Prostate gland (tissue), 2 donors: ENCODE measurements at regions not wholly inside any gene's neighbourhood (a gene's known extent, or its start where the extent isn't known, plus 50 kb on each side); places are given as distances from the start of the nearest gene placed in this dataset.
"Not testable (repeated sequence)": the region's sequence is repeated elsewhere in the genome, so short reads cannot be mapped to it uniquely, and the experiment has no call there.

Experiments
- POLR2A ChIP-seq: fragments of 450-650 bp; IDR thresholded peaks from one replicate; pipeline ENCODE4 v1.6.1; 2016; ENCODE audit warnings: antibody characterized with exemption, mild to moderate bottlenecking
- POLR2AphosphoS5 ChIP-seq: sonication (generic); formaldehyde crosslinking; IDR thresholded peaks from one replicate; pipeline ENCODE4 v1.6.1; 2017; ENCODE audit warnings: antibody characterized with exemption
- TF ChIP-seq, protein P1 (sequence below), 4 experiments: fragments of 200-600 bp in 2 of 4; fragments of 450-650 bp in 2 of 4; sonication (generic) in 2 of 4; IDR thresholded peaks; 1 replicate in 3 of 4; 2 replicates in 1 of 4; pipeline ENCODE4 v1.5.1; 2016 to 2019; ENCODE audit warnings: antibody characterized with exemption in 4 of 4, mild to moderate bottlenecking in 2 of 4, moderate library complexity in 2 of 4

DNA sequence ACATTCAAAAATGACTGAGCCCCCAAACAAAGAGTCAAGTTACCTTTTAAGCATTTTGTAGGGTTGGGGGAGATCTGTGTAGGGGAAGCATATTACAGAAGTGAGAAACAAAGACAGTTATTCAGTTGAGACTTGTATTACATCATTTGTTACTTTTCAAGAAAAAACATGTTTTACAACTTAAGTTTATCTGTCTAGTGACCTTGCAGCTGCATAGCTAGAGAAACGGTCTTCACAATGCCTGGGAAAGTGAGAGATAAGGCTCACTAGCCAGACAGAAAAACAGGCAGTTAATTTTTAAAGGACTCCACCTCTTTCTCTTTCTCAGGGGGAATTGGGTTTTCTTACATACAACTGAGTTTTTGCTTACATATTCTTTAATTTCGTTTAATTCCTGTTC, 105.1 kb downstream of the ALG10 start:
- TF ChIP-seq, protein P1, sequence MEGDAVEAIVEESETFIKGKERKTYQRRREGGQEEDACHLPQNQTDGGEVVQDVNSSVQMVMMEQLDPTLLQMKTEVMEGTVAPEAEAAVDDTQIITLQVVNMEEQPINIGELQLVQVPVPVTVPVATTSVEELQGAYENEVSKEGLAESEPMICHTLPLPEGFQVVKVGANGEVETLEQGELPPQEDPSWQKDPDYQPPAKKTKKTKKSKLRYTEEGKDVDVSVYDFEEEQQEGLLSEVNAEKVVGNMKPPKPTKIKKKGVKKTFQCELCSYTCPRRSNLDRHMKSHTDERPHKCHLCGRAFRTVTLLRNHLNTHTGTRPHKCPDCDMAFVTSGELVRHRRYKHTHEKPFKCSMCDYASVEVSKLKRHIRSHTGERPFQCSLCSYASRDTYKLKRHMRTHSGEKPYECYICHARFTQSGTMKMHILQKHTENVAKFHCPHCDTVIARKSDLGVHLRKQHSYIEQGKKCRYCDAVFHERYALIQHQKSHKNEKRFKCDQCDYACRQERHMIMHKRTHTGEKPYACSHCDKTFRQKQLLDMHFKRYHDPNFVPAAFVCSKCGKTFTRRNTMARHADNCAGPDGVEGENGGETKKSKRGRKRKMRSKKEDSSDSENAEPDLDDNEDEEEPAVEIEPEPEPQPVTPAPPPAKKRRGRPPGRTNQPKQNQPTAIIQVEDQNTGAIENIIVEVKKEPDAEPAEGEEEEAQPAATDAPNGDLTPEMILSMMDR (IDR thresholded peaks at IDR 0.05): not testable (repeated sequence)
- TF ChIP-seq POLR2A, POLR2AphosphoS5: not testable (repeated sequence)
